H1 (cell line): ENCODE measurements at regions not wholly inside any gene's neighbourhood (a gene's known extent, or its start where the extent isn't known, plus 50 kb on each side); places are given as distances from the start of the nearest gene placed in this dataset.

Experiments
- CTCF ChIA-PET: fragments of 300-600 bp; sonication (Branson Sonifier 250); formaldehyde crosslinking; loops from one replicate; lab custom pipeline; 2021; ENCODE audit not compliant: partially characterized antibody; lab: Charles Lee
- POLR2A ChIA-PET: fragments of 300-600 bp; sonication (Branson Sonifier 250); formaldehyde crosslinking; loops from one replicate; lab custom pipeline; 2021; ENCODE audit warnings: inconsistent platforms; ENCODE audit not compliant: partially characterized antibody; lab: Charles Lee
- DNase-seq, 2 experiments: peaks; one replicate each; pipeline versions ENCODE4 v3.0.0 to v3.0.0-alpha.2; 2010 to 2022; ENCODE audit warnings: low spot score in 2 of 2, low read depth in 1 of 2, mixed read lengths in 1 of 2
- FAIRE-seq: peaks from 2 replicates; lab custom pipeline; 2011; peaks lifted over from hg19 to GRCh38; lab: Jason Lieb, UNC
- H2AFZ ChIP-seq: 2 replicates; pipeline ENCODE4 v1.8.1; 2012; ENCODE audit warnings: low read length, inconsistent platforms
- H2AK5ac ChIP-seq: 2 replicates; pipeline ENCODE4 v1.6.1; 2013; ENCODE audit warnings: low read depth, low read length
- H2BK120ac ChIP-seq: replicated peaks from 2 replicates; pipeline ENCODE3; 2013; ENCODE audit warnings: low read depth, low read length, inconsistent platforms
- H2BK12ac ChIP-seq: 2 replicates; pipeline ENCODE4 v1.6.1; 2013; ENCODE audit warnings: low read depth, low read length
- H2BK15ac ChIP-seq: 2 replicates; pipeline ENCODE4 v1.6.1; 2013; ENCODE audit warnings: low read length
- H2BK20ac ChIP-seq: 2 replicates; pipeline ENCODE4 v1.6.1; 2013; ENCODE audit warnings: low read length
- H2BK5ac ChIP-seq: 2 replicates; pipeline ENCODE4 v1.6.1; 2013; ENCODE audit warnings: low read depth, low read length
- H3K14ac ChIP-seq: 2 replicates; pipeline ENCODE4 v1.6.1; 2013; ENCODE audit warnings: inconsistent platforms; ENCODE audit not compliant: insufficient read length
- H3K18ac ChIP-seq: 2 replicates; pipeline ENCODE4 v1.6.1; 2013; ENCODE audit warnings: low read length; ENCODE audit errors: extremely low read depth
- H3K23ac ChIP-seq: 2 replicates; pipeline ENCODE4 v1.6.1; 2013; ENCODE audit warnings: inconsistent platforms; ENCODE audit not compliant: insufficient read length
- H3K23me2 ChIP-seq: 2 replicates; pipeline ENCODE4 v1.6.1; 2013; ENCODE audit warnings: low read depth, low read length
- H3K27ac ChIP-seq: 2 replicates; pipeline ENCODE4 v1.6.1; 2011; ENCODE audit warnings: low read depth, low read length, inconsistent platforms
- H3K27me3 ChIP-seq, 4 experiments: replicated peaks in 1 of 4; 1 replicate in 1 of 4; 2 replicates in 3 of 4; pipeline versions ENCODE4 v1.6.1 to v1.8.1; 2011 to 2013; ENCODE audit warnings: low read length in 3 of 4, mild to moderate bottlenecking in 3 of 4, inconsistent platforms in 2 of 4, mixed read lengths in 2 of 4, moderate library complexity in 1 of 4; ENCODE audit not compliant: control insufficient read depth in 3 of 4, insufficient read depth in 3 of 4; ENCODE audit errors: extremely low read depth in 1 of 4
- H3K36me3 ChIP-seq, 4 experiments: 2 replicates each; pipeline versions ENCODE4 v1.6.1 to v1.8.1; 2011 to 2013; ENCODE audit warnings: mild to moderate bottlenecking in 4 of 4, low read length in 3 of 4, moderate library complexity in 2 of 4, control low read depth in 1 of 4, inconsistent platforms in 1 of 4; ENCODE audit not compliant: insufficient read depth in 4 of 4, control insufficient read depth in 2 of 4
- H3K4ac ChIP-seq: replicated peaks from 2 replicates; pipeline ENCODE3; 2013; ENCODE audit warnings: low read length, low read depth, mixed read lengths, inconsistent platforms; ENCODE audit not compliant: insufficient read length
- H3K4me1 ChIP-seq, 4 experiments: replicated peaks in 1 of 4; 1 replicate in 1 of 4; 2 replicates in 3 of 4; pipeline versions ENCODE4 v1.6.1 to v1.8.1; 2011 to 2013; ENCODE audit warnings: low read length in 3 of 4, inconsistent platforms in 2 of 4, mixed read lengths in 1 of 4; ENCODE audit not compliant: insufficient read depth in 4 of 4, control insufficient read depth in 3 of 4
- H3K4me2 ChIP-seq, 2 experiments: 2 replicates each; pipeline versions ENCODE4 v1.6.1 to v1.8.1; 2011 to 2013; ENCODE audit warnings: low read depth in 2 of 2, low read length in 2 of 2, control low read depth in 1 of 2, inconsistent platforms in 1 of 2, mild to moderate bottlenecking in 1 of 2; ENCODE audit not compliant: insufficient read depth in 1 of 2
- H3K4me3 ChIP-seq, 4 experiments: fragments of 200-600, 300-600 bp in 1 of 4; sonication (generic), shearing (Covaris generic), sonication (Bioruptor Twin) in 1 of 4; 2 replicates each; pipeline versions ENCODE4 v1.5.1 to v1.8.1; 2011 to 2016; ENCODE audit warnings: low read length in 4 of 4, low read depth in 3 of 4, control low read depth in 2 of 4, inconsistent platforms in 2 of 4, mild to moderate bottlenecking in 2 of 4, mixed read lengths in 1 of 4, moderate library complexity in 1 of 4; ENCODE audit not compliant: insufficient read depth in 2 of 4; ENCODE audit errors: extremely low read depth in 1 of 4
- H3K56ac ChIP-seq: replicated peaks from 2 replicates; pipeline ENCODE3; 2013; ENCODE audit warnings: low read depth, mild to moderate bottlenecking, mixed read lengths, low read length, inconsistent platforms; ENCODE audit not compliant: insufficient read length
- H3K79me1 ChIP-seq: 2 replicates; pipeline ENCODE4 v1.6.1; 2013; ENCODE audit warnings: low read depth, low read length, control low read depth
- H3K79me2 ChIP-seq, 2 experiments: 2 replicates each; pipeline versions ENCODE4 v1.6.1 to v1.8.1; 2012 to 2013; ENCODE audit warnings: low read length in 2 of 2, mild to moderate bottlenecking in 2 of 2, inconsistent platforms in 1 of 2; ENCODE audit not compliant: insufficient read depth in 2 of 2, control insufficient read depth in 1 of 2
- H3K9ac ChIP-seq, 4 experiments: replicated peaks in 1 of 4; 1 replicate in 1 of 4; 2 replicates in 3 of 4; pipeline versions ENCODE4 v1.6.1 to v1.8.1; 2011 to 2013; ENCODE audit warnings: low read depth in 3 of 4, low read length in 3 of 4, control low read depth in 2 of 4, mild to moderate bottlenecking in 2 of 4, moderate library complexity in 2 of 4, inconsistent platforms in 1 of 4; ENCODE audit errors: extremely low read depth in 1 of 4
- H3K9me3 ChIP-seq, 2 experiments: 2 replicates each; pipeline versions ENCODE4 v1.6.1 to v1.8.1; 2012 to 2013; ENCODE audit warnings: mild to moderate bottlenecking in 2 of 2, moderate library complexity in 2 of 2, control low read depth in 1 of 2, inconsistent platforms in 1 of 2, low read depth in 1 of 2, low read length in 1 of 2, mixed read lengths in 1 of 2; ENCODE audit not compliant: insufficient read depth in 2 of 2
- H4K20me1 ChIP-seq, 2 experiments: replicated peaks in 1 of 2; 2 replicates each; pipeline versions ENCODE3 to v1.8.1; 2011 to 2013; ENCODE audit warnings: inconsistent platforms in 2 of 2, low read length in 2 of 2, mild to moderate bottlenecking in 1 of 2; ENCODE audit not compliant: insufficient read depth in 2 of 2, control insufficient read depth in 1 of 2
- H4K5ac ChIP-seq: 2 replicates; pipeline ENCODE4 v1.6.1; 2013; ENCODE audit warnings: low read length, low read depth, mixed read lengths, inconsistent platforms; ENCODE audit not compliant: insufficient read length
- H4K8ac ChIP-seq: 2 replicates; pipeline ENCODE4 v1.8.0; 2013; ENCODE audit warnings: mild to moderate bottlenecking, moderate library complexity, low read length, inconsistent platforms; ENCODE audit not compliant: insufficient read depth; ENCODE audit errors: extremely low read depth
- H4K91ac ChIP-seq: replicated peaks from 2 replicates; pipeline ENCODE3; 2013; ENCODE audit warnings: low read length, mixed read lengths, inconsistent platforms; ENCODE audit not compliant: insufficient read length
- CTCF ChIP-seq, 3 experiments: IDR thresholded peaks; 1 replicate in 2 of 3; 2 replicates in 1 of 3; pipeline versions ENCODE4 v1.5.1 to v1.6.1; 2011; ENCODE audit warnings: low read length in 3 of 3, mild to moderate bottlenecking in 3 of 3, inconsistent platforms in 2 of 3, low read depth in 1 of 3, moderate library complexity in 1 of 3; ENCODE audit not compliant: insufficient read depth in 1 of 3; ENCODE audit errors: control extremely low read depth in 1 of 3
- HDAC2 ChIP-seq, 2 experiments: fragments of 300-600 bp in 1 of 2; sonication (generic) in 1 of 2; IDR thresholded peaks; 2 replicates each; pipeline ENCODE4 v1.6.1; 2011 to 2012; ENCODE audit warnings: low read depth in 2 of 2, low read length in 2 of 2, mild to moderate bottlenecking in 2 of 2, moderate library complexity in 2 of 2, borderline replicate concordance in 1 of 2, inconsistent platforms in 1 of 2
- JUN ChIP-seq: IDR thresholded peaks from 2 replicates; pipeline ENCODE4 v1.6.1; 2011; ENCODE audit warnings: low read depth, mild to moderate bottlenecking, improper control_type of control experiment, low read length
- KDM4A ChIP-seq: IDR thresholded peaks from one replicate; pipeline ENCODE4 v1.7.1; 2012; ENCODE audit warnings: low read depth, mild to moderate bottlenecking, moderate library complexity, low read length, inconsistent platforms; ENCODE audit not compliant: severe bottlenecking
- USF2 ChIP-seq: IDR thresholded peaks from 2 replicates; pipeline ENCODE4 v1.6.1; 2011; ENCODE audit warnings: low read length, improper control_type of control experiment
- WGBS, 2 experiments: shearing (Covaris generic) in 1 of 2; methylation state at CpG; one replicate each; pipeline versions ENCODE4 v1.1.6 to v1.1.7; 2013 to 2015; ENCODE audit warnings: low lambda C conversion rate in 2 of 2, mixed read lengths in 2 of 2, inconsistent platforms in 1 of 2, low coverage in 1 of 2, missing lambda C conversion rate in 1 of 2; ENCODE audit not compliant: insufficient replicate concordance in 2 of 2, insufficient coverage in 1 of 2, insufficient read length in 1 of 2; ENCODE audit errors: extremely low coverage in 1 of 2, missing lambda C conversion rate in 1 of 2; 5-methylcytosine and 5-hydroxymethylcytosine counted together

DNA sequence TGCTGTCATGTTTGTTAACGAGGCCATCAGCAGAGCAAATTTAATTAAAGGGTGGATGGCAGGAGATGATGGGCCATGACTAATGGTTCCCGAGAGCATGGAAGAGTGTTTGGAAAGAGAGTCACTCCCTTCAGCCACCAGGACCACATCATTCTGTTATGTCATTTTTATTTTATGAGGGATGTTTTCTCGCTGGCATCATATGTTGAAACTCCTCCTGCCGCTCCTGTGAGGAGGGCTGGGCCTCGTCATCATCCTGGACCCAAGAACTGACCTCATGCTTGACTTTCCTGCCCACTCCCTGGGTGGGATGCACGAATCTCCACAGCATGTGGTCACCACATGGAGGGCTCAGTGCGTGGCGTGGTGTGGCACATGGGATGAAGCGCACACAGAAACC lies 86.4 kb upstream of the FRMD1 start:
- Histone ChIP-seq H2BK5ac (no peak overlapping the region), H4K8ac (no peak overlapping the region), H3K79me1 (no peaks in the 10 kb centered on the region), H3K18ac (no peak overlapping the region), H3K23ac (no peak overlapping the region), H3K14ac (no peak overlapping the region), H3K56ac (no peak overlapping the region), H2BK12ac (peak overlapping the region; percentile 52), H3K27me3 (0 out of 7 replicates have a peak, but pooled peaks cover 0 to 1% (median 0%) of the 10 kb centered on the region in 4 experiments), H4K5ac (no peak overlapping the region), H3K4ac (no peak overlapping the region), H3K9ac (no peak overlapping the region), H3K23me2 (no peaks in the 10 kb centered on the region), H3K36me3 (no peaks in the 10 kb centered on the region), H3K9me3 (peaks cover 0 to 5% of the 10 kb centered on the region in 2 experiments; a peak in 1 of 4 replicates), H2AFZ (no peak overlapping the region), H4K20me1 (no peaks in the 10 kb centered on the region), H2BK15ac (no peak overlapping the region), H3K4me1 (no peaks in the 10 kb centered on the region), H3K27ac (no peak overlapping the region), H3K79me2 (no peaks in the 10 kb centered on the region), H2BK120ac (no peak overlapping the region), H2AK5ac (no peak overlapping the region), H4K91ac (peak overlapping the region; percentile 44), H2BK20ac (no peak overlapping the region), H3K4me2 (no peak overlapping the region), H3K4me3 (no peak overlapping the region)
- DNase-seq (no peak), FAIRE-seq (no peak)
- TF ChIP-seq CTCF (IDR thresholded peaks at IDR 0.05; ENCODE audit: control extremely low read depth in 1 of 3, insufficient read depth in 1 of 3, low read depth in 1 of 3, low read length in 3 of 3) (no peak), JUN (no peak), USF2 (no peak), HDAC2 (IDR thresholded peaks at IDR 0.05; ENCODE audit: borderline replicate concordance in 1 of 2, low read depth in 2 of 2, low read length in 2 of 2) (no peak), KDM4A (no peak)
- 92% methylated on average over 9 of the region's 9 CpGs; no CpG with 5 or more reads in 1 of the 2 experiments for WGBS, 2 experiments
- ChIA-PET POLR2A (interaction anchor here (0.6 kb wide), 1 partner anchor 154 kb away, joined by 3 read pairs; no protein-coding TSS in a partner anchor), CTCF (no interaction called here)
